ENCODE measurements at regions not wholly inside any gene's neighbourhood (a gene's known extent, or its start where the extent isn't known, plus 50 kb on each side); places are given as distances from the start of the nearest gene placed in this dataset.

- H3K27ac Mint-ChIP-seq = no peak overlapping the region
- Histone ChIP-seq H3K9me3 (replicated peaks in 1 of 2; ENCODE audit: control insufficient read depth in 1 of 2, insufficient read depth in 1 of 2, low read length in 2 of 2) (no peaks in the 10 kb centered on the region), H3K4me1 (ENCODE audit: control insufficient read depth in 1 of 2, insufficient read depth in 2 of 2, low read length in 2 of 2) (no peaks in the 10 kb centered on the region), H4K20me1 (ENCODE audit: insufficient read depth, low read length) (no peaks in the 10 kb centered on the region), H3K36me3 (replicated peaks in 1 of 2; ENCODE audit: control insufficient read depth in 1 of 2, insufficient read depth in 2 of 2, low read length in 2 of 2) (no peaks in the 10 kb centered on the region), H3K9ac (ENCODE audit: insufficient read depth, low read length, poor library complexity, severe bottlenecking) (no peak overlapping the region), H3K79me2 (ENCODE audit: insufficient read depth, low read length) (no peaks in the 10 kb centered on the region), H3K4me3 (replicated peaks in 1 of 3; ENCODE audit: low read depth in 2 of 3, low read length in 3 of 3) (no peak overlapping the region), H2AFZ (ENCODE audit: insufficient read depth, low read depth, low read length, poor library complexity, severe bottlenecking) (no peak overlapping the region), H3K27ac (ENCODE audit: low read depth in 1 of 2, low read length in 2 of 2) (no peak overlapping the region), H3K4me2 (replicated peaks; ENCODE audit: extremely low read depth, low read length, poor library complexity, severe bottlenecking) (no peak overlapping the region), H3K27me3 (ENCODE audit: control insufficient read depth in 2 of 2, insufficient read depth in 2 of 2, low read length in 2 of 2) (no peaks in the 10 kb centered on the region)
- no peaks in the 10 kb centered on the region for H3K36me3 Mint-ChIP-seq
- intact Hi-C loops (cut with micrococcal nuclease) = no loop called here
- H3K4me3 Mint-ChIP-seq = no peak overlapping the region
- no peaks in the 10 kb centered on the region for H3K9me3 Mint-ChIP-seq
- WGBS (ENCODE audit: insufficient coverage) = 79% methylated on average over 11 of the region's 17 CpGs
- TF ChIP-seq CTCF (IDR thresholded peaks at IDR 0.05) = no peak
- no peaks in the 10 kb centered on the region for H3K4me1 Mint-ChIP-seq
- no peaks in the 10 kb centered on the region for H3K27me3 Mint-ChIP-seq (ENCODE audit: low read depth in 3 of 3)
- no peak for DNase-seq
Observed at GRCh38 chr7:152910545-152911225, 151.1 kb downstream of the ACTR3B start.

- no peak for TF ChIP-seq CTCF (IDR thresholded peaks at IDR 0.05)
Observed at GRCh38 chr7:152911226-152911560, 151.6 kb downstream of the ACTR3B start.

More at GRCh38 chr7:152911226-152911560, 151.6 kb downstream of the ACTR3B start:
- Histone ChIP-seq H3K36me3 (replicated peaks in 1 of 2; ENCODE audit: control insufficient read depth in 1 of 2, insufficient read depth in 2 of 2, low read length in 2 of 2) (no peaks in the 10 kb centered on the region), H3K9ac (ENCODE audit: insufficient read depth, low read length, poor library complexity, severe bottlenecking) (no peak overlapping the region), H3K4me2 (replicated peaks; ENCODE audit: extremely low read depth, low read length, poor library complexity, severe bottlenecking) (no peak overlapping the region), H3K4me3 (replicated peaks in 1 of 3; ENCODE audit: low read depth in 2 of 3, low read length in 3 of 3) (no peak overlapping the region), H3K27ac (ENCODE audit: low read depth in 1 of 2, low read length in 2 of 2) (no peak overlapping the region), H3K9me3 (replicated peaks in 1 of 2; ENCODE audit: control insufficient read depth in 1 of 2, insufficient read depth in 1 of 2, low read length in 2 of 2) (no peaks in the 10 kb centered on the region), H4K20me1 (ENCODE audit: insufficient read depth, low read length) (no peaks in the 10 kb centered on the region), H3K27me3 (ENCODE audit: control insufficient read depth in 2 of 2, insufficient read depth in 2 of 2, low read length in 2 of 2) (no peaks in the 10 kb centered on the region), H2AFZ (ENCODE audit: insufficient read depth, low read depth, low read length, poor library complexity, severe bottlenecking) (no peak overlapping the region), H3K79me2 (ENCODE audit: insufficient read depth, low read length) (no peaks in the 10 kb centered on the region), H3K4me1 (ENCODE audit: control insufficient read depth in 1 of 2, insufficient read depth in 2 of 2, low read length in 2 of 2) (no peaks in the 10 kb centered on the region)
- DNase-seq = no peak
- no peaks in the 10 kb centered on the region for H3K27me3 Mint-ChIP-seq (ENCODE audit: low read depth in 3 of 3)
- intact Hi-C loops (cut with micrococcal nuclease) = no loop called here
- H3K4me3 Mint-ChIP-seq = no peak overlapping the region
- WGBS (ENCODE audit: insufficient coverage) = 100% methylated on average over 1 of the region's 4 CpGs
- H3K27ac Mint-ChIP-seq = no peak overlapping the region
- no peaks in the 10 kb centered on the region for H3K9me3 Mint-ChIP-seq
- H3K4me1 Mint-ChIP-seq = no peaks in the 10 kb centered on the region
- H3K36me3 Mint-ChIP-seq = no peaks in the 10 kb centered on the region

All from CD14-positive monocyte (primary cell).